PC-9 (cell line): ENCODE measurements at regions not wholly inside any gene's neighbourhood (a gene's known extent, or its start where the extent isn't known, plus 50 kb on each side); places are given as distances from the start of the nearest gene placed in this dataset.

ENCODE experiments used
- BruUV-seq: library from RNA; stranded (reverse); fragments of 400-500 nt; replicated peaks from 2 replicates; lab custom pipeline; 2021; lab: Mats Ljungman, UMichigan
- CTCF ChIA-PET: fragments of 300-600 bp; sonication (Branson Sonifier 250); formaldehyde crosslinking; loops from one replicate; lab custom pipeline; 2022; ENCODE audit warnings: antibody characterized with exemption; lab: Charles Lee
- POLR2A ChIA-PET: fragments of 300-600 bp; sonication (Branson Sonifier 250); formaldehyde crosslinking; loops from one replicate; lab custom pipeline; 2022; ENCODE audit warnings: antibody characterized with exemption; ENCODE audit not compliant: unreplicated experiment; lab: Charles Lee
- DNase-seq, 2 experiments: peaks; one replicate each; pipeline versions ENCODE4 v3.0.0 to v3.0.0-alpha.2; 2015 to 2022; ENCODE audit warnings: mixed read lengths in 1 of 2
- H2AFZ ChIP-seq: fragments of 200-600 bp; sonication (generic); 2 replicates; pipeline ENCODE4 v1.8.1; 2017; ENCODE audit warnings: antibody characterized with exemption
- H3F3A ChIP-seq: fragments of 200-600 bp; sonication (generic); 2 replicates; pipeline ENCODE4 v1.8.1; 2017; ENCODE audit warnings: antibody characterized with exemption, mild to moderate bottlenecking, low read depth; ENCODE audit not compliant: insufficient read depth
- H3K27ac ChIP-seq: fragments of 200-600 bp; sonication (generic); 2 replicates; pipeline ENCODE4 v1.6.1; 2016; ENCODE audit warnings: mixed run types
- H3K27me3 ChIP-seq: fragments of 200-600 bp; sonication (generic); 2 replicates; pipeline ENCODE4 v1.6.1; 2016; ENCODE audit warnings: low read depth, mixed run types; ENCODE audit not compliant: insufficient read depth
- H3K36me3 ChIP-seq: fragments of 200-600 bp; sonication (generic); 2 replicates; pipeline ENCODE4 v1.6.1; 2016; ENCODE audit warnings: low read depth, mixed run types
- H3K4me1 ChIP-seq: fragments of 200-600 bp; sonication (generic); replicated peaks from 2 replicates; pipeline ENCODE4 v1.6.1; 2016; ENCODE audit warnings: mixed run types; ENCODE audit not compliant: insufficient read depth
- H3K4me2 ChIP-seq: fragments of 200-600 bp; sonication (generic); 2 replicates; pipeline ENCODE4 v1.6.1; 2017; ENCODE audit warnings: mixed run types
- H3K4me3 ChIP-seq: fragments of 200-600 bp; sonication (generic); 2 replicates; pipeline ENCODE4 v1.6.1; 2016; ENCODE audit warnings: mixed run types
- H3K79me2 ChIP-seq: fragments of 200-600 bp; sonication (generic); 2 replicates; pipeline ENCODE4 v1.6.1; 2017; ENCODE audit warnings: low read depth, mixed run types
- H3K9me2 ChIP-seq: fragments of 200-600 bp; sonication (generic); 2 replicates; pipeline ENCODE4 v1.8.1; 2017; ENCODE audit warnings: mild to moderate bottlenecking; ENCODE audit not compliant: insufficient read depth
- H3K9me3 ChIP-seq: fragments of 200-600 bp; sonication (generic); 2 replicates; pipeline ENCODE4 v1.8.1; 2016; ENCODE audit warnings: low read depth; ENCODE audit not compliant: insufficient read depth
- H4K20me1 ChIP-seq: fragments of 200-600 bp; sonication (generic); 2 replicates; pipeline ENCODE4 v1.8.1; 2017; ENCODE audit not compliant: insufficient read depth
- EZH2 ChIP-seq: fragments of 200-600 bp; sonication (generic); IDR thresholded peaks from 2 replicates; pipeline ENCODE4 v1.8.0; 2017; ENCODE audit warnings: antibody characterized with exemption, low read depth
- intact Hi-C: fragments of 100-400 bp; cut with micrococcal nuclease; formaldehyde crosslinking; loops from one replicate; pipeline ENCODE4 v1.10.0; 2022; ENCODE audit not compliant: unreplicated experiment
- TF ChIP-seq, protein P1 (sequence below): fragments of 200-600 bp; sonication (generic); conservative IDR thresholded peaks from 2 replicates; pipeline ENCODE4 v1.6.1; 2017; ENCODE audit warnings: mixed run types, antibody characterized with exemption, mild to moderate bottlenecking, moderate library complexity

DNA sequence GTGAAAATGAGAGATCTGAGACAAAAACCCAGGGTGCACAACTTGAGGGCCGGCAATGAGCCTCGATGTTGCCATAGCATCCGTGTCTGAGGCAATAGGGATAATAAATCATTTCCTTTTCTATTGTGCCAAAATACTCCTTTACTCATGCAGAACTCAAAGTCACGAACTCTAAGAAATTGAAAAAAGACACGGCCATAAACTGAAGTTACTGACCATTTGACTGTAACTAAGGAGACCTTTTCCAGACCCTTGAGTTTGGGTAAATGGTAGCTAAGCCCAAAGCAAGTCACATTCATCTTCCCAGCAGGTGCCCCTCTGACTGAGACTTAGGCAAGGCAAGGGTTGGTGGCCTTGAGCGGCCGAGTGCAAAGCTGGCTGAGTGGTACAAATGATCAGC lies 141.2 kb upstream of the SLCO3A1 start:
- TF ChIP-seq, protein P1, sequence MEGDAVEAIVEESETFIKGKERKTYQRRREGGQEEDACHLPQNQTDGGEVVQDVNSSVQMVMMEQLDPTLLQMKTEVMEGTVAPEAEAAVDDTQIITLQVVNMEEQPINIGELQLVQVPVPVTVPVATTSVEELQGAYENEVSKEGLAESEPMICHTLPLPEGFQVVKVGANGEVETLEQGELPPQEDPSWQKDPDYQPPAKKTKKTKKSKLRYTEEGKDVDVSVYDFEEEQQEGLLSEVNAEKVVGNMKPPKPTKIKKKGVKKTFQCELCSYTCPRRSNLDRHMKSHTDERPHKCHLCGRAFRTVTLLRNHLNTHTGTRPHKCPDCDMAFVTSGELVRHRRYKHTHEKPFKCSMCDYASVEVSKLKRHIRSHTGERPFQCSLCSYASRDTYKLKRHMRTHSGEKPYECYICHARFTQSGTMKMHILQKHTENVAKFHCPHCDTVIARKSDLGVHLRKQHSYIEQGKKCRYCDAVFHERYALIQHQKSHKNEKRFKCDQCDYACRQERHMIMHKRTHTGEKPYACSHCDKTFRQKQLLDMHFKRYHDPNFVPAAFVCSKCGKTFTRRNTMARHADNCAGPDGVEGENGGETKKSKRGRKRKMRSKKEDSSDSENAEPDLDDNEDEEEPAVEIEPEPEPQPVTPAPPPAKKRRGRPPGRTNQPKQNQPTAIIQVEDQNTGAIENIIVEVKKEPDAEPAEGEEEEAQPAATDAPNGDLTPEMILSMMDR = no peak
- no peak for TF ChIP-seq EZH2
- H3K4me1 ChIP-seq = peaks cover 14% of the 10 kb centered on the region
- no peaks in the 10 kb centered on the region for H3K9me2 ChIP-seq
- intact Hi-C loops = loop anchor here (5.0 kb wide), 1 partner anchor 130 kb away; no protein-coding TSS in a partner anchor
- no TSS peak for BruUV-seq
- H3K4me3 ChIP-seq = no peak overlapping the region
- H3F3A ChIP-seq = no peaks in the 10 kb centered on the region
- CTCF ChIA-PET = no interaction called here
- POLR2A ChIA-PET = no interaction called here
- no peak overlapping the region for H2AFZ ChIP-seq
- DNase-seq = no peak
- H3K27ac ChIP-seq = no peak overlapping the region
- no peak overlapping the region for H3K4me2 ChIP-seq
- H4K20me1 ChIP-seq = no peaks in the 10 kb centered on the region
- H3K9me3 ChIP-seq = no peaks in the 10 kb centered on the region
- no peaks in the 10 kb centered on the region for H3K36me3 ChIP-seq
- no peaks in the 10 kb centered on the region for H3K27me3 ChIP-seq
- no peaks in the 10 kb centered on the region for H3K79me2 ChIP-seq

DNA sequence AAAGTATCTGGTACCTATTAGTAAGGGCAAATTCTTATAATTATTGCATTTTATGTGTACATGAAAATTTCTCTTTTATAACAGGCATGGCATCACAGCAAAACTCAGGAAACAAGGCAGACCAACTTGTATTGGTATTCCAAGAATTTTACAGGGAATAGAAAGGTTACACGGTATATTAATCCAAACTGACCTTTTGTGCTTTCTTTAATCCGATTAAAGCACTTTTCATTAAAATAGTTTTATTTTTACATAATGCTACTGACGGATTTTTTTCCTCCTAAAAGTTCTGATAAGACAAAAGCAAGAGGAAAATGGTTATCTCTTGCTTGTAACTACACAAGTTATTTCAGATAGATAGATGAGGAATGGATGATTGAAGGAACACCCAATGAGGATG lies 137.0 kb upstream of the SLCO3A1 start:
- no peaks in the 10 kb centered on the region for H3K9me2 ChIP-seq
- no peaks in the 10 kb centered on the region for H3K27me3 ChIP-seq
- TF ChIP-seq, protein P1 = no peak
- no peak for TF ChIP-seq EZH2
- H3K4me3 ChIP-seq = no peak overlapping the region
- BruUV-seq = no TSS peak
- no peaks in the 10 kb centered on the region for H4K20me1 ChIP-seq
- no peaks in the 10 kb centered on the region for H3K4me1 ChIP-seq
- no peak overlapping the region for H3K4me2 ChIP-seq
- intact Hi-C loops = no loop called here
- H3K27ac ChIP-seq = no peak overlapping the region
- no peaks in the 10 kb centered on the region for H3K36me3 ChIP-seq
- POLR2A ChIA-PET = no interaction called here
- H3K79me2 ChIP-seq = no peaks in the 10 kb centered on the region
- no peak overlapping the region for H2AFZ ChIP-seq
- no peaks in the 10 kb centered on the region for H3F3A ChIP-seq
- DNase-seq = no peak
- CTCF ChIA-PET = no interaction called here
- no peaks in the 10 kb centered on the region for H3K9me3 ChIP-seq

DNA sequence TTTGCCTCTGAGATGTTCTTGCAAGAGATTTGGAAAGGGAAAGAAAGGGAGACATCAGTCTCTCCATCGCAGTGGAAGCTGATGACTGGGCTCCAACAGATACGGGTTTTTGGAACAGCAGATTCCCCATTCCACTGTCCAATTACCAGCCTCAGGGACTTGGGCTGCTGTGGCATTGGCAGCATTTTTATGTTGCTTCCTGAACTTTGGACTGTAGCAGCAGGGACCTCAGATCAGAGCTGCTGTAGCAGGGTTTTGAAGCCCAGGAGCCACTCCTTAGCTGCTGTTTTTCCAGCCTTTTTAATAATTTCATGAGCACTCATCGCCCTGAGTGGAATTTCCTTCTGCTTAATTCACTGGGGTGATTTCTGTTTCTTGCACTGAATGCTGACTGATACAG lies 135.7 kb upstream of the SLCO3A1 start:
- Histone ChIP-seq H3K4me1 (no peaks in the 10 kb centered on the region), H3K36me3 (no peaks in the 10 kb centered on the region), H3K4me3 (no peak overlapping the region), H3K9me2 (no peaks in the 10 kb centered on the region), H3K27ac (no peak overlapping the region), H3K4me2 (no peak overlapping the region), H3K9me3 (no peaks in the 10 kb centered on the region), H3K79me2 (no peaks in the 10 kb centered on the region), H3K27me3 (no peaks in the 10 kb centered on the region), H3F3A (no peaks in the 10 kb centered on the region), H2AFZ (no peak overlapping the region), H4K20me1 (no peaks in the 10 kb centered on the region)
- ChIA-PET CTCF (no interaction called here), POLR2A (no interaction called here)
- DNase-seq = no peak
- BruUV-seq = no TSS peak
- intact Hi-C loops = no loop called here
- TF ChIP-seq EZH2 = no peak
- TF ChIP-seq, protein P1 = no peak
